Sigmoid colon (tissue), 6 donors: ENCODE measurements at regions not wholly inside any gene's neighbourhood (a gene's known extent, or its start where the extent isn't known, plus 50 kb on each side); places are given as distances from the start of the nearest gene placed in this dataset.

Experiments
- DNase-seq: peaks from one replicate; pipeline ENCODE4 v3.0.0-alpha.2; 2019
- H3K27ac ChIP-seq, 4 donors: fragments of 200-600 bp; sonication (generic); one replicate each; pipeline ENCODE4 v1.5.1; 2016 to 2019; ENCODE audit warnings: mild to moderate bottlenecking in 1 of 4
- H3K27me3 ChIP-seq, 3 donors: fragments of 200-600 bp; sonication (generic); one replicate each; pipeline ENCODE4 v1.5.1; 2019; ENCODE audit warnings: mild to moderate bottlenecking in 1 of 3
- H3K36me3 ChIP-seq, 4 donors: fragments of 200-600 bp; sonication (generic); one replicate each; pipeline ENCODE4 v1.5.1; 2016 to 2019
- H3K4me1 ChIP-seq, 4 donors: fragments of 200-600 bp; sonication (generic); one replicate each; pipeline ENCODE4 v1.5.1; 2017 to 2019
- H3K4me3 ChIP-seq, 4 donors: fragments of 200-600 bp; sonication (generic); one replicate each; pipeline ENCODE4 v1.5.1; 2017 to 2019; ENCODE audit warnings: mild to moderate bottlenecking in 2 of 4, moderate library complexity in 1 of 4
- H3K9me3 ChIP-seq, 4 donors: fragments of 200-600 bp in 3 of 4; sonication (generic) in 3 of 4; one replicate each; pipeline versions ENCODE4 v1.5.1 to v1.6.1; 2013 to 2019
- EP300 ChIP-seq, 4 donors: sonication (generic); formaldehyde crosslinking; IDR thresholded peaks; one replicate each; pipeline ENCODE4 v1.6.1; 2017; ENCODE audit warnings: antibody characterized with exemption in 4 of 4
- POLR2A ChIP-seq, 2 donors: fragments of 450-650 bp; IDR thresholded peaks; one replicate each; pipeline ENCODE4 v1.6.1; 2016; ENCODE audit warnings: antibody characterized with exemption in 2 of 2, mild to moderate bottlenecking in 2 of 2, moderate library complexity in 2 of 2
- POLR2AphosphoS5 ChIP-seq, 4 donors: sonication (generic); formaldehyde crosslinking; IDR thresholded peaks; one replicate each; pipeline ENCODE4 v1.6.1; 2017; ENCODE audit warnings: antibody characterized with exemption in 4 of 4
- WGBS, 2 donors: extraction: QIAGEN DNeasy Blood & Tissue Kit; methylation state at CpG; one replicate each; pipeline ENCODE4 v1.1.7; 2013; 5-methylcytosine and 5-hydroxymethylcytosine counted together
- intact Hi-C: fragments of 100-400 bp; cut with DNase I; formaldehyde crosslinking; loops from one replicate; pipeline ENCODE4 v1.15.1; 2023
- TF ChIP-seq, protein P1 (sequence below), 4 experiments: fragments of 450-650 bp in 3 of 4; fragments of 200-600 bp in 1 of 4; IDR thresholded peaks; one replicate each; pipeline ENCODE4 v1.5.1; 2016 to 2019; ENCODE audit warnings: antibody characterized with exemption in 4 of 4, mild to moderate bottlenecking in 3 of 4, moderate library complexity in 2 of 4
- donor health status: healthy with polysubstance abuse.
- donor health status: healthy.

DNA sequence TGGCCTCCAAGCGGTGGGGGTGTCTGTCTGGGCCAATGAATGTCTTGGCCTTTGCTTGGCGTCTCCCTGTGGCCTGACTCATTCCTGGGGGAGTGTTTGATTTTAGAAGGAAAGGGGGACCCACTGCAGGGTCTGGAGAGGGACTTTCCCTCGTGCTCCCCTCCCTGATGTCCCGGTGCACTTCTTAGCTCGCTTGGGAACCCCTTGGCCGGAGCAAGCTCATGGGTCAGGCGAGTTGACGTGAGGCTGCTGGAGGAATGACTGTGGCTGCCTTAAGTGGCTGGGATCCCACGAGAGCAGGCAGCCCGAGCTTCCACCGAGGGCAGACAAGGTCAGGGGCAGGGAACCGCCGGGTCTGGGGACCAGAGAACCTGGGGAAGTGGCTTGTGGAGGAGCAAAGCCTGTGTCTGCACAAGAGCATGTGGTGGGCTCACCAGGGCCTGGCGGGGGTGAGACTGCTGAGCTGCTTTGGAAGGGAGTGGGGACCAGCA, 218.4 kb upstream of the C14orf180 start:
- TF ChIP-seq POLR2A (IDR thresholded peaks at IDR 0.05) (no peak), POLR2AphosphoS5 (IDR thresholded peaks at IDR 0.05) (no peak), EP300 (IDR thresholded peaks at IDR 0.05) (no peak)
- TF ChIP-seq, protein P1, sequence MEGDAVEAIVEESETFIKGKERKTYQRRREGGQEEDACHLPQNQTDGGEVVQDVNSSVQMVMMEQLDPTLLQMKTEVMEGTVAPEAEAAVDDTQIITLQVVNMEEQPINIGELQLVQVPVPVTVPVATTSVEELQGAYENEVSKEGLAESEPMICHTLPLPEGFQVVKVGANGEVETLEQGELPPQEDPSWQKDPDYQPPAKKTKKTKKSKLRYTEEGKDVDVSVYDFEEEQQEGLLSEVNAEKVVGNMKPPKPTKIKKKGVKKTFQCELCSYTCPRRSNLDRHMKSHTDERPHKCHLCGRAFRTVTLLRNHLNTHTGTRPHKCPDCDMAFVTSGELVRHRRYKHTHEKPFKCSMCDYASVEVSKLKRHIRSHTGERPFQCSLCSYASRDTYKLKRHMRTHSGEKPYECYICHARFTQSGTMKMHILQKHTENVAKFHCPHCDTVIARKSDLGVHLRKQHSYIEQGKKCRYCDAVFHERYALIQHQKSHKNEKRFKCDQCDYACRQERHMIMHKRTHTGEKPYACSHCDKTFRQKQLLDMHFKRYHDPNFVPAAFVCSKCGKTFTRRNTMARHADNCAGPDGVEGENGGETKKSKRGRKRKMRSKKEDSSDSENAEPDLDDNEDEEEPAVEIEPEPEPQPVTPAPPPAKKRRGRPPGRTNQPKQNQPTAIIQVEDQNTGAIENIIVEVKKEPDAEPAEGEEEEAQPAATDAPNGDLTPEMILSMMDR (IDR thresholded peaks at IDR 0.05): no peak
- intact Hi-C loops: no loop called here
- H3K9me3 ChIP-seq: no peaks in the 10 kb centered on the region
- WGBS, 2 donors: 74 to 80% methylated on average over 14 of the region's 14 CpGs
- H3K36me3 ChIP-seq: no peaks in the 10 kb centered on the region
- peak; percentile 40 for DNase-seq
- H3K27ac ChIP-seq: no peak overlapping the region
- H3K4me3 ChIP-seq: no peak overlapping the region
- H3K27me3 ChIP-seq: no peaks in the 10 kb centered on the region
- H3K4me1 ChIP-seq: no peaks in the 10 kb centered on the region

DNA sequence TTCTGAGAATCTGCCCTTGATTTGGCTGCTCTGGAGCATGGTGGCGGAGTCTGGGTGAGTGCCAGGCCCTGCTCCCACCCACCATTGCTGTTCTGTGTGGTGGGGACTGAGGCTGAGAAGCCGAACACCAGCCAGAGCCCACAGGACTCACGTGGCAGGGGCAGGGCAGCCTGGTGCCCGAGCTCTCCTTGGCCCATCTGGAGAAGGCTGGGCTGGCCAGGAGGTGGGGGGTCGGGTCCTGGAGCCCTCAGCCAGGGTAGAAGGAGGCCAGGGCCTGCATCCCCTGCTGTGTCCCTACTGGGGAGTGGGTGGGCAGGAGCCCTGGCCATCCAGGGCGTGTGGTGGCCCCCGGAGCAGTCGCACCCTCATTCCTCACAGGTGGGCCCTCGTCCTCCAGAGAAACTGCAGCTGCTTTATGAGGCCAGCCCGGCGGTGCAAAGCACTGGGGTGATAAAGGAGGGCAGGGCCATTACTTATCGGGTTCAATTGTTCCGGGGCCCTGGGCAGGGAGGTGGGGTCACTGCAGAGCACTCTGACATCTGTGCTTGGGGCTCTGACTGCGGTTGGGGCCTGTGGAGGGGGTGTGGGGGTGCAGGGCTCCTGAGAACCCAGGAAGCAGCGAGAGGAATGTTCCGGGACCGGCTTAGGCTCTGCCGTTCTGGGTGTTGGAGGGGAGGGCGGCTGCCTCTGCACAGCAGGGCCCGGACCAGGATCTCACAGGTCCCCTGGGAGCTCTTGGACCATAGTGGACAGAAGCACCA, 217.5 kb upstream of the C14orf180 start:
- Histone ChIP-seq H3K27me3 (no peaks in the 10 kb centered on the region), H3K4me1 (no peaks in the 10 kb centered on the region), H3K4me3 (no peak overlapping the region), H3K27ac (no peak overlapping the region), H3K9me3 (no peaks in the 10 kb centered on the region), H3K36me3 (no peaks in the 10 kb centered on the region)
- intact Hi-C loops: no loop called here
- TF ChIP-seq POLR2A (IDR thresholded peaks at IDR 0.05) (no peak), POLR2AphosphoS5 (IDR thresholded peaks at IDR 0.05) (no peak), EP300 (IDR thresholded peaks at IDR 0.05) (no peak)
- TF ChIP-seq, protein P1 (IDR thresholded peaks at IDR 0.05): no peak
- 32 to 66% methylated on average over 20 of the region's 20 CpGs for WGBS, 2 donors
- peak; percentile 54 for DNase-seq

DNA sequence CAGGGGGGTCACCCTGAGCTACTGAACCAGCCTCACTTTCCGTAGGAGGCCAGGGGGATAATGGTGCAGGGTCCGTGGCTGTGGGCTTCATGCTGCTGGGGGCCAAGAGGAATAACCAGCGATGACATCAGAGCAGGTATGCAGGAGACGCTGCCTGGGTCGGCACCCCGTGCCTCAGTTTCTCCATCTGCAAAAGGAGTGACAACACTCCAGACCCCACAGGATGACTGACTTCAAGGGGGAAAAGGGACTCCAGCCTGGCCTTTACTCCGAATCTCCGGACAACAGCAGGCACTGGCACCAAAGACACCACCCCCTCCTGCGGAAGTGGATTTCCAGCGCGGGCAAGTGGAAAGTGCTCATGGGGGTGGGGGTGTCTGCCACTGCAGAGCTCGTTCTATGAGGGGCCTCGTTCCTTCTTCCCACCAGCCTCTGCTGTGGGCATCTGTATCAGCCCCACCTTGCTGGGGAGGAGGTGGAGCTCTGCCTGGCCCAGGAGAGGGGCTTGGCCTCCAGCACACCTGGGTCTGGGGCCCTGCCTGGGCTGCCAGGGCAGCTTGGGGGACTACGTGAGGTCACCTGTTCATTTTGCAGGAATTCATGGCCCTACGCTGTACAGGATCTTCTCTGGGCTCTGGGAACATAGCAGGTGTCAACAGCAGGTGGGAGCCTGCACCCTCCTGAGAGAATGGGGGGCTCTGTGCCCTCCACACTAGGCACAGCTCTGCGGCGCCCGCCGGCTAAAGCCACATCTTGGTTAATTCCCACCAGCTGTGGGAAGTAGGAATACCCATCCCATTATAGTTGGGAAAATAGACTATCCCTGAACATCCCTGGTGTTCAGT, 216.6 kb upstream of the C14orf180 start:
- no peaks in the 10 kb centered on the region for H3K36me3 ChIP-seq
- 87 to 90% methylated on average over 19 of the region's 19 CpGs for WGBS, 2 donors
- H3K27me3 ChIP-seq: no peaks in the 10 kb centered on the region
- intact Hi-C loops: no loop called here
- H3K4me1 ChIP-seq: no peaks in the 10 kb centered on the region
- no peak overlapping the region for H3K27ac ChIP-seq
- peak; percentile 54 for DNase-seq
- H3K9me3 ChIP-seq: no peaks in the 10 kb centered on the region
- TF ChIP-seq POLR2A (IDR thresholded peaks at IDR 0.05) (no peak), EP300 (IDR thresholded peaks at IDR 0.05) (no peak), POLR2AphosphoS5 (IDR thresholded peaks at IDR 0.05) (no peak)
- TF ChIP-seq, protein P1 (IDR thresholded peaks at IDR 0.05): no peak
- H3K4me3 ChIP-seq: no peak overlapping the region

DNA sequence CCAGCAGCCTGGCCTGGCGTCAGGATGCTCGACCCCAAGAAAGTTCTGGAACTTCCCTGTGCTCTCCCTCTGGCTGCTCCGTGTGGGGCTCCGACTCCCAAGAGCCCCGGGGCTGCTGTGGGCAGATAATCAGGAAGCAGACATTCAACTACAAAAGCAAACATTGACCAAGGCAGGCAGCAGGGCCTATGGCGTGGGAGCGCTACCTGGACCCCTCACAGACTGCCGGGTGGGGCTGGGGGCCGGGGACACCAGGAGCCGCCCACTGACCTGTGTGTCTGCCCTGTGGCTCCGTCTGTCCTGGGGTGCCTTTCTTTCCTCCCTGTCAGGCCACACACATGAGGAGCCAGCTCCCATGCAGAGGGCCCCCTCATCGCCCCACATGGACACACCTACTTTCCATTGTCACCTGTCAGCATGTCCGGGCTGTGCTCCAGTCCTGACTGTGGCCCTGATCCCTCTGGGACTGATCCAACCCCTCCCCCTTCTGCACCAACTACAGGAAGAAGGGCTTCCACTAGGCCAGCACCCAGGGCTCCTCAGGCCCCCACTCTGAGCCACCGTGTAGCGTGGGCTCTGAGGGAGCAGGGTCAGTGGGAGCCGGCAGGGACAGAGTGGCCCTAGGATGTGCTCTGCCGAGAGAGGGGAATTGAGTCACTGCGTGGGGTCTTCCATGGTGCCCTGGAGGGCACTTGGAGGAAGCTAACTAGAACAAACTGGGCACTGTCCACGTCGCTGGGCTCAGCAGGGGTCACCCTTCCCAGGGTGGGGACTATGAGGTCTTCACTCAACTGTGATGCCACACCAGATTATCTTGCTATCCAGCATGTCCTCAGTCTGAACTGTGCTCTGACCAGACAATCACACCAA, 215.4 kb upstream of the C14orf180 start:
- DNase-seq: peak; percentile 42
- Histone ChIP-seq H3K4me1 (no peaks in the 10 kb centered on the region), H3K4me3 (no peak overlapping the region), H3K27ac (no peak overlapping the region), H3K9me3 (no peaks in the 10 kb centered on the region), H3K27me3 (peaks cover 0 to 1% (median 0%) of the 10 kb centered on the region in 3 donors), H3K36me3 (no peaks in the 10 kb centered on the region)
- WGBS, 2 donors: 49 to 76% methylated on average over 20 of the region's 20 CpGs
- intact Hi-C loops: no loop called here
- TF ChIP-seq POLR2AphosphoS5 (IDR thresholded peaks at IDR 0.05) (no peak), POLR2A (IDR thresholded peaks at IDR 0.05) (no peak), EP300 (IDR thresholded peaks at IDR 0.05) (no peak)
- TF ChIP-seq, protein P1 (IDR thresholded peaks at IDR 0.05): no peak
